Right lobe of liver (tissue), 4 donors: ENCODE measurements at regions not wholly inside any gene's neighbourhood (a gene's known extent, or its start where the extent isn't known, plus 50 kb on each side); places are given as distances from the start of the nearest gene placed in this dataset.

Source experiments
- CTCF ChIP-seq, 4 donors: fragments of 200-600 bp in 3 of 4; fragments of 450-650 bp in 1 of 4; IDR thresholded peaks; one replicate each; pipeline versions ENCODE4 v1.5.1 to v1.8.0; 2016 to 2022; ENCODE audit warnings: antibody characterized with exemption in 4 of 4, mild to moderate bottlenecking in 2 of 4
- POLR2A ChIP-seq: fragments of 450-650 bp; IDR thresholded peaks from one replicate; pipeline ENCODE4 v1.6.1; 2017; ENCODE audit warnings: antibody characterized with exemption, mild to moderate bottlenecking
- donor health status: DM: no; HTN: no; CAD: no.
- donor health status: DM: no; HTN: no; CAD: no.
- donor health status: DM: no; HTN: yes; CAD: no.

- TF ChIP-seq POLR2A, result no peak
- TF ChIP-seq CTCF (IDR thresholded peaks at IDR 0.05), result no peak
Observed at GRCh38 chr22:27203276-27203660, 545.9 kb downstream of the MIAT start.
